Loucy (cell line): ENCODE measurements at regions not wholly inside any gene's neighbourhood (a gene's known extent, or its start where the extent isn't known, plus 50 kb on each side); places are given as distances from the start of the nearest gene placed in this dataset.

ENCODE experiments used
- H2AFZ ChIP-seq: fragments of 200-600 bp; sonication (generic); 2 replicates; pipeline ENCODE4 v1.6.0; 2016; ENCODE audit warnings: antibody characterized with exemption, mild to moderate bottlenecking, low read length, moderate library complexity
- H3F3A ChIP-seq: fragments of 200-600 bp; 2 replicates; pipeline ENCODE4 v1.6.0; 2016; ENCODE audit warnings: antibody characterized with exemption, low read depth, mild to moderate bottlenecking
- H3K27me3 ChIP-seq: fragments of 200-600 bp; sonication (generic); 2 replicates; pipeline ENCODE4 v1.6.1; 2014; ENCODE audit warnings: low read length, mild to moderate bottlenecking; ENCODE audit not compliant: insufficient read depth, poor library complexity, severe bottlenecking
- H3K36me3 ChIP-seq: fragments of 200-600 bp; sonication (generic); 2 replicates; pipeline ENCODE4 v1.6.1; 2016; ENCODE audit warnings: low read length; ENCODE audit not compliant: insufficient read depth
- H3K4me1 ChIP-seq: fragments of 200-600 bp; sonication (generic); 2 replicates; pipeline ENCODE4 v1.5.1; 2014; ENCODE audit warnings: low read length, mild to moderate bottlenecking; ENCODE audit not compliant: insufficient read depth, poor library complexity, severe bottlenecking
- H3K4me2 ChIP-seq: fragments of 200-600 bp; sonication (generic); 2 replicates; pipeline ENCODE4 v1.6.0; 2014; ENCODE audit warnings: antibody characterized with exemption, low read length, low read depth, mild to moderate bottlenecking; ENCODE audit not compliant: poor library complexity, severe bottlenecking
- H3K4me3 ChIP-seq: fragments of 200-600 bp; sonication (generic); 2 replicates; pipeline ENCODE4 v1.5.1; 2014; ENCODE audit warnings: low read length, mild to moderate bottlenecking, mixed read lengths; ENCODE audit not compliant: poor library complexity, severe bottlenecking
- H3K79me2 ChIP-seq: fragments of 200-600 bp; sonication (generic); 2 replicates; pipeline ENCODE4 v1.6.1; 2014; ENCODE audit warnings: low read length; ENCODE audit not compliant: insufficient read depth
- H3K9ac ChIP-seq: fragments of 200-600 bp; sonication (generic); 2 replicates; pipeline ENCODE4 v1.6.0; 2014; ENCODE audit warnings: mild to moderate bottlenecking, low read depth, low read length, moderate library complexity; ENCODE audit not compliant: poor library complexity, severe bottlenecking
- H3K9me2 ChIP-seq: fragments of 200-600 bp; sonication (generic); replicated peaks from 2 replicates; pipeline ENCODE4 v1.6.1; 2016; ENCODE audit warnings: low read depth, low read length, mixed read lengths
- H3K9me3 ChIP-seq: fragments of 200-600 bp; sonication (generic); 2 replicates; pipeline ENCODE4 v1.6.1; 2014; ENCODE audit warnings: mild to moderate bottlenecking, antibody characterized with exemption, low read length, low read depth; ENCODE audit not compliant: insufficient read depth
- H4K20me1 ChIP-seq: fragments of 200-600 bp; sonication (generic); 2 replicates; pipeline ENCODE4 v1.6.0; 2014; ENCODE audit warnings: antibody characterized with exemption, low read length, mild to moderate bottlenecking; ENCODE audit not compliant: insufficient read depth, poor library complexity, severe bottlenecking
- EZH2phosphoT487 ChIP-seq: fragments of 200-600 bp; IDR thresholded peaks from 2 replicates; pipeline ENCODE4 v1.6.1; 2018; ENCODE audit warnings: antibody characterized with exemption, mild to moderate bottlenecking, moderate library complexity, borderline replicate concordance
- TF ChIP-seq, protein P1 (sequence below): fragments of 200-600 bp; sonication (generic); conservative IDR thresholded peaks from 2 replicates; pipeline ENCODE4 v1.5.1; 2014; ENCODE audit warnings: mild to moderate bottlenecking, antibody characterized with exemption, low read length

DNA sequence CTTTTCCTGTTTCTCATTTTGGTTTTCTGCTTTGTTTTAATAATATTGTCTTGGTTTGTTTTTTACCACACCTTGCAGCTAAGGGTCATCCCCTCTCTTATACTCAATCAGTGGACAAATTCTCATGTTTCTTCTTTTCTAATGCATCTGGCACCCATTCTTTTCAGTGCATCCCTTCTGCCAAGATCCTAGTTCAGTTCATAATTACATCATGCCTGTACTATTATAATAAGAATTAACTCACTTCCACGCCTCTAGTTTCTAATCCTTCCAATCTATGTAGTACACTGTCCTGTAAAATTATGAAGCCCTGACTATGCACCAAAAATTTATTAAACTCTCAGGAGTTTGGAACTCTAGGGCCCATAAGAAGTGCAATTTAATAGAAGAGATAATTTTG, 126.1 kb downstream of the FAT4 start:
- TF ChIP-seq, protein P1, sequence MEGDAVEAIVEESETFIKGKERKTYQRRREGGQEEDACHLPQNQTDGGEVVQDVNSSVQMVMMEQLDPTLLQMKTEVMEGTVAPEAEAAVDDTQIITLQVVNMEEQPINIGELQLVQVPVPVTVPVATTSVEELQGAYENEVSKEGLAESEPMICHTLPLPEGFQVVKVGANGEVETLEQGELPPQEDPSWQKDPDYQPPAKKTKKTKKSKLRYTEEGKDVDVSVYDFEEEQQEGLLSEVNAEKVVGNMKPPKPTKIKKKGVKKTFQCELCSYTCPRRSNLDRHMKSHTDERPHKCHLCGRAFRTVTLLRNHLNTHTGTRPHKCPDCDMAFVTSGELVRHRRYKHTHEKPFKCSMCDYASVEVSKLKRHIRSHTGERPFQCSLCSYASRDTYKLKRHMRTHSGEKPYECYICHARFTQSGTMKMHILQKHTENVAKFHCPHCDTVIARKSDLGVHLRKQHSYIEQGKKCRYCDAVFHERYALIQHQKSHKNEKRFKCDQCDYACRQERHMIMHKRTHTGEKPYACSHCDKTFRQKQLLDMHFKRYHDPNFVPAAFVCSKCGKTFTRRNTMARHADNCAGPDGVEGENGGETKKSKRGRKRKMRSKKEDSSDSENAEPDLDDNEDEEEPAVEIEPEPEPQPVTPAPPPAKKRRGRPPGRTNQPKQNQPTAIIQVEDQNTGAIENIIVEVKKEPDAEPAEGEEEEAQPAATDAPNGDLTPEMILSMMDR, result no peak
- no peak for TF ChIP-seq EZH2phosphoT487
- H2AFZ ChIP-seq, result no peak overlapping the region
- no peaks in the 10 kb centered on the region for H3K36me3 ChIP-seq
- no peaks in the 10 kb centered on the region for H3K27me3 ChIP-seq
- H3K9me2 ChIP-seq, result no peaks in the 10 kb centered on the region
- H3K4me1 ChIP-seq, result no peaks in the 10 kb centered on the region
- no peak overlapping the region for H3K9ac ChIP-seq
- no peaks in the 10 kb centered on the region for H3F3A ChIP-seq
- no peaks in the 10 kb centered on the region for H3K9me3 ChIP-seq
- no peak overlapping the region for H3K4me2 ChIP-seq
- H4K20me1 ChIP-seq, result no peaks in the 10 kb centered on the region
- H3K4me3 ChIP-seq, result no peak overlapping the region
- H3K79me2 ChIP-seq, result no peaks in the 10 kb centered on the region

- H2AFZ ChIP-seq, result no peak overlapping the region
- no peak overlapping the region for H3K4me2 ChIP-seq
- no peaks in the 10 kb centered on the region for H4K20me1 ChIP-seq
- no peak overlapping the region for H3K9ac ChIP-seq
- H3K27me3 ChIP-seq, result no peaks in the 10 kb centered on the region
- H3K4me1 ChIP-seq, result no peaks in the 10 kb centered on the region
- TF ChIP-seq, protein P1, result no peak
- no peak for TF ChIP-seq EZH2phosphoT487
- no peaks in the 10 kb centered on the region for H3F3A ChIP-seq
- H3K9me2 ChIP-seq, result no peaks in the 10 kb centered on the region
- no peak overlapping the region for H3K4me3 ChIP-seq
- H3K79me2 ChIP-seq, result no peaks in the 10 kb centered on the region
- H3K36me3 ChIP-seq, result no peaks in the 10 kb centered on the region
- no peaks in the 10 kb centered on the region for H3K9me3 ChIP-seq
Observed at GRCh38 chr4:125444166-125444565, 129.4 kb downstream of the FAT4 start.

DNA sequence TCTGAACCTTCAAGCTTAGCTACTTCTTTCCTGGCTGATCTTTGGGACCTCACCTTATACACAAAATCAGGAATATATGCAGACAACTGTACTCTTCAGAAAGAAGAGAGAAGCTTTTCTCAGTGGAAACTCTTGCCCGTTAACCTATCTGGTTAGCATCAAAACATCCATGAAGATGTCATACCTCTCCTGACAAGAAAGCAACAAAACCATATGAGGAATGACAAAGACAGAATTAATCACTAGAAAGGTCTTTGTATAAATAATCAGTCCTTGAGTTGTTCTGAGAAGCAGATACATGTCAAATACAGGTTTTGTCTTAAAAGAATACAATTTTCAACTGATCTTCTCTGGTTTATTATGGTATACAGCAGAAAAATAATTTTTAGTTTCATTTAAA, 130.8 kb downstream of the FAT4 start:
- Histone ChIP-seq H3K9ac (no peak overlapping the region), H3K27me3 (no peaks in the 10 kb centered on the region), H4K20me1 (no peaks in the 10 kb centered on the region), H3F3A (no peaks in the 10 kb centered on the region), H2AFZ (no peak overlapping the region), H3K4me2 (no peak overlapping the region), H3K36me3 (no peaks in the 10 kb centered on the region), H3K9me2 (no peaks in the 10 kb centered on the region), H3K4me3 (no peak overlapping the region), H3K79me2 (no peaks in the 10 kb centered on the region), H3K9me3 (no peaks in the 10 kb centered on the region), H3K4me1 (no peaks in the 10 kb centered on the region)
- no peak for TF ChIP-seq EZH2phosphoT487
- TF ChIP-seq, protein P1, result no peak
